ENCODE measurements at regions not wholly inside any gene's neighbourhood (a gene's known extent, or its start where the extent isn't known, plus 50 kb on each side); places are given as distances from the start of the nearest gene placed in this dataset.
"Not testable (repeated sequence)": the region's sequence is repeated elsewhere in the genome, so short reads cannot be mapped to it uniquely, and the experiment has no call there.

- no peak for DNase-seq
These were observed 242.8 kb downstream of the CCSER2 start for GRCh38 chr10:84571146-84571545.

- no peak for DNase-seq
These were observed 245.7 kb downstream of the CCSER2 start for GRCh38 chr10:84574102-84574501.

- no peak for DNase-seq
These were observed 253.6 kb downstream of the CCSER2 start for GRCh38 chr10:84581976-84582375.

GRCh38 chr10:84583501-84583900 is 255.1 kb downstream of the CCSER2 start:
- DNase-seq, result no peak

- no peak for DNase-seq
These were observed 259.4 kb downstream of the CCSER2 start for GRCh38 chr10:84587789-84588188.

GRCh38 chr10:84588426-84588825 is 260.0 kb downstream of the CCSER2 start:
- DNase-seq, result no peak

GRCh38 chr10:84588971-84589370 is 260.6 kb downstream of the CCSER2 start:
- no peak for DNase-seq

GRCh38 chr10:84589526-84590205 is 261.3 kb downstream of the CCSER2 start:
- DNase-seq, result no peak

- DNase-seq, result no peak
These were observed 262.2 kb downstream of the CCSER2 start for GRCh38 chr10:84590327-84591193.

GRCh38 chr10:84593506-84593905 is 265.1 kb downstream of the CCSER2 start:
- no peak for DNase-seq

GRCh38 chr10:84596585-84596984 is 268.2 kb downstream of the CCSER2 start:
- DNase-seq, result no peak

- DNase-seq, result no peak
These were observed 270.9 kb downstream of the CCSER2 start for GRCh38 chr10:84599254-84599653.

GRCh38 chr10:84600947-84601346 is 272.6 kb downstream of the CCSER2 start:
- DNase-seq, result no peak

GRCh38 chr10:84602543-84602942 is 274.2 kb downstream of the CCSER2 start:
- not testable (repeated sequence) for DNase-seq

GRCh38 chr10:84603971-84604370 is 275.6 kb downstream of the CCSER2 start:
- no peak for DNase-seq

GRCh38 chr10:84605802-84606201 is 277.4 kb downstream of the CCSER2 start:
- no peak for DNase-seq

- DNase-seq, result no peak
These were observed 278.0 kb downstream of the CCSER2 start for GRCh38 chr10:84606428-84606827.

- no peak for DNase-seq
These were observed 278.7 kb downstream of the CCSER2 start for GRCh38 chr10:84607044-84607443.

- DNase-seq, result no peak
These were observed 279.1 kb downstream of the CCSER2 start for GRCh38 chr10:84607523-84607922.

- DNase-seq, result no peak
These were observed 279.7 kb downstream of the CCSER2 start for GRCh38 chr10:84608126-84608525.

- peak; percentile 19 for DNase-seq
These were observed 285.1 kb downstream of the CCSER2 start for GRCh38 chr10:84613336-84614021.

- DNase-seq, result no peak
These were observed 298.2 kb downstream of the CCSER2 start for GRCh38 chr10:84626397-84627087.

GRCh38 chr10:84632866-84633265 is 304.5 kb downstream of the CCSER2 start:
- DNase-seq, result no peak
